Lung (tissue), 11 donors: ENCODE measurements at regions not wholly inside any gene's neighbourhood (a gene's known extent, or its start where the extent isn't known, plus 50 kb on each side); places are given as distances from the start of the nearest gene placed in this dataset.
"Not testable (repeated sequence)": the region's sequence is repeated elsewhere in the genome, so short reads cannot be mapped to it uniquely, and the experiment has no call there.

Experiments used
- ATAC-seq: fragments of 200-7000 bp; cut with Tn5 transposase; one replicate; pipeline ENCODE4 v1.9.1; 2020; ENCODE audit warnings: moderate number of reproducible peaks; ENCODE audit not compliant: insufficient read depth, low FRiP score
- DNase-seq, 3 donors: peaks; one replicate each; pipeline ENCODE4 v3.0.0-alpha.2; 2013 to 2017
- H3K27ac ChIP-seq, 2 donors: one replicate each; pipeline ENCODE4 v1.5.1; 2013; ENCODE audit warnings: mild to moderate bottlenecking in 2 of 2, moderate library complexity in 2 of 2, control low read depth in 1 of 2, inconsistent platforms in 1 of 2, low read depth in 1 of 2, low read length in 1 of 2
- H3K27me3 ChIP-seq, 3 donors: one replicate each; pipeline ENCODE4 v1.5.1; 2013; ENCODE audit warnings: low read length in 2 of 3; ENCODE audit not compliant: control insufficient read depth in 3 of 3, insufficient read depth in 3 of 3
- H3K36me3 ChIP-seq, 4 donors: one replicate each; pipeline ENCODE4 v1.5.1; 2013; ENCODE audit warnings: low read length in 4 of 4, mild to moderate bottlenecking in 1 of 4, moderate library complexity in 1 of 4; ENCODE audit not compliant: control insufficient read depth in 4 of 4, insufficient read depth in 4 of 4
- H3K4me1 ChIP-seq, 5 donors: one replicate each; pipeline ENCODE4 v1.5.1; 2013; ENCODE audit warnings: low read length in 5 of 5, mild to moderate bottlenecking in 2 of 5, moderate library complexity in 1 of 5; ENCODE audit not compliant: control insufficient read depth in 5 of 5, insufficient read depth in 5 of 5
- H3K4me3 ChIP-seq: one replicate; pipeline ENCODE4 v1.5.1; 2013; ENCODE audit warnings: mild to moderate bottlenecking, control low read depth, moderate library complexity
- H3K9ac ChIP-seq, 2 donors: one replicate each; pipeline ENCODE4 v1.5.1; 2013; ENCODE audit warnings: low read length in 2 of 2, control low read depth in 1 of 2; ENCODE audit not compliant: insufficient read depth in 1 of 2
- H3K9me3 ChIP-seq, 4 donors: one replicate each; pipeline ENCODE4 v1.5.1; 2013; ENCODE audit warnings: low read length in 3 of 4, mild to moderate bottlenecking in 1 of 4, moderate library complexity in 1 of 4; ENCODE audit not compliant: control insufficient read depth in 4 of 4, insufficient read depth in 3 of 4
- WGBS, 2 donors: extraction: QIAGEN DNeasy Blood & Tissue Kit; methylation state at CpG; one replicate each; pipeline ENCODE4 v1.1.7; 2013; 5-methylcytosine and 5-hydroxymethylcytosine counted together
- TF ChIP-seq, protein P1 (sequence below): IDR thresholded peaks from 2 replicates; pipeline ENCODE4 v1.5.1; 2012; ENCODE audit warnings: mild to moderate bottlenecking; ENCODE audit errors: control extremely low read depth, extremely low read depth
- donor health status: control.
- donor health status: control.
- donor health status: Bipolar disorder and iron deficiency.
- donor health status: healthy.
- donor health status: DM: yes; HTN: yes; CAD: no.

- peaks cover 0 to 4% (median 0%) of the 10 kb centered on the region in 4 donors for H3K9me3 ChIP-seq
- H3K36me3 ChIP-seq: no peaks in the 10 kb centered on the region
- TF ChIP-seq, protein P1, sequence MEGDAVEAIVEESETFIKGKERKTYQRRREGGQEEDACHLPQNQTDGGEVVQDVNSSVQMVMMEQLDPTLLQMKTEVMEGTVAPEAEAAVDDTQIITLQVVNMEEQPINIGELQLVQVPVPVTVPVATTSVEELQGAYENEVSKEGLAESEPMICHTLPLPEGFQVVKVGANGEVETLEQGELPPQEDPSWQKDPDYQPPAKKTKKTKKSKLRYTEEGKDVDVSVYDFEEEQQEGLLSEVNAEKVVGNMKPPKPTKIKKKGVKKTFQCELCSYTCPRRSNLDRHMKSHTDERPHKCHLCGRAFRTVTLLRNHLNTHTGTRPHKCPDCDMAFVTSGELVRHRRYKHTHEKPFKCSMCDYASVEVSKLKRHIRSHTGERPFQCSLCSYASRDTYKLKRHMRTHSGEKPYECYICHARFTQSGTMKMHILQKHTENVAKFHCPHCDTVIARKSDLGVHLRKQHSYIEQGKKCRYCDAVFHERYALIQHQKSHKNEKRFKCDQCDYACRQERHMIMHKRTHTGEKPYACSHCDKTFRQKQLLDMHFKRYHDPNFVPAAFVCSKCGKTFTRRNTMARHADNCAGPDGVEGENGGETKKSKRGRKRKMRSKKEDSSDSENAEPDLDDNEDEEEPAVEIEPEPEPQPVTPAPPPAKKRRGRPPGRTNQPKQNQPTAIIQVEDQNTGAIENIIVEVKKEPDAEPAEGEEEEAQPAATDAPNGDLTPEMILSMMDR: no peak
- peaks cover 0 to 15% (median 5%) of the 10 kb centered on the region in 5 donors for H3K4me1 ChIP-seq
- H3K27ac ChIP-seq: no peak overlapping the region
- ATAC-seq: no peak
- no peak overlapping the region for H3K9ac ChIP-seq
- 71 to 84% methylated on average over 1 of the region's 1 CpG for WGBS, 2 donors
- no peak overlapping the region for H3K4me3 ChIP-seq
- no peak for DNase-seq
- no peaks in the 10 kb centered on the region for H3K27me3 ChIP-seq
Measured at GRCh38 chr11:15675683-15676082, 561.0 kb downstream of the INSC start.

- ATAC-seq (no peak), DNase-seq (no peak)
- TF ChIP-seq, protein P1: no peak
- Histone ChIP-seq H3K27ac (no peak overlapping the region), H3K9ac (no peak overlapping the region), H3K4me3 (no peak overlapping the region), H3K27me3 (no peaks in the 10 kb centered on the region), H3K36me3 (no peaks in the 10 kb centered on the region), H3K9me3 (peaks cover 0 to 4% (median 0%) of the 10 kb centered on the region in 4 donors), H3K4me1 (peaks cover 0 to 13% (median 0%) of the 10 kb centered on the region in 5 donors)
- WGBS, 2 donors: 88 to 91% methylated on average over 1 of the region's 1 CpG
Measured at GRCh38 chr11:15677181-15677580, 562.5 kb downstream of the INSC start.

- Histone ChIP-seq H3K36me3 (no peaks in the 10 kb centered on the region), H3K9me3 (no peaks in the 10 kb centered on the region), H3K9ac (no peak overlapping the region), H3K27ac (no peak overlapping the region), H3K4me1 (peaks cover 0 to 5% (median 1%) of the 10 kb centered on the region in 5 donors), H3K4me3 (no peak overlapping the region), H3K27me3 (no peaks in the 10 kb centered on the region)
- no peak for ATAC-seq
- TF ChIP-seq, protein P1: no peak
- no peak for DNase-seq
Measured at GRCh38 chr11:15683528-15683927, 568.8 kb downstream of the INSC start.

DNA sequence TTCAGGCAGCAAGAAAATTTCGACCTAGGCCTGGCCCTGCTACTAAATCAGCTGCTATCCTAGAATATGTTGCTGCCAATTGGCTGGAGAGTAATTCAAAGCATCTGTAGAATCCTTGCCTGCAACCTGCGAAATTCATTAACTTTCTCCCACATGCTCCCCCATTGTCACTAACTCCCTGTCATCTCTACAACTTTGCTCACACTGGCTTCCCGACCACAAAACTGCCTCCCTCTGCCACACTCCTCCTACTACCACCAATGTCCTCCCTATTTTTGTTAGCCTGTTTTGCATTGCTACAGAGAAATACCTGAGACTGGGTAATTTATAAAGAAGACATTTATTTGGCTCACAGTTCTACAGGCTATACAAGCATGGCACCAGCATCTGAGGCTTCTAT, 570.6 kb downstream of the INSC start:
- DNase-seq (no peak), ATAC-seq (no peak)
- TF ChIP-seq, protein P1: no peak
- no peak overlapping the region for H3K9ac ChIP-seq
- H3K36me3 ChIP-seq: no peaks in the 10 kb centered on the region
- H3K27ac ChIP-seq: no peak overlapping the region
- H3K9me3 ChIP-seq: no peaks in the 10 kb centered on the region
- peaks cover 0 to 10% (median 3%) of the 10 kb centered on the region in 5 donors for H3K4me1 ChIP-seq
- no peak overlapping the region for H3K4me3 ChIP-seq
- no peaks in the 10 kb centered on the region for H3K27me3 ChIP-seq
- WGBS, 2 donors: 67% methylated on average over 3 of the region's 3 CpGs

DNA sequence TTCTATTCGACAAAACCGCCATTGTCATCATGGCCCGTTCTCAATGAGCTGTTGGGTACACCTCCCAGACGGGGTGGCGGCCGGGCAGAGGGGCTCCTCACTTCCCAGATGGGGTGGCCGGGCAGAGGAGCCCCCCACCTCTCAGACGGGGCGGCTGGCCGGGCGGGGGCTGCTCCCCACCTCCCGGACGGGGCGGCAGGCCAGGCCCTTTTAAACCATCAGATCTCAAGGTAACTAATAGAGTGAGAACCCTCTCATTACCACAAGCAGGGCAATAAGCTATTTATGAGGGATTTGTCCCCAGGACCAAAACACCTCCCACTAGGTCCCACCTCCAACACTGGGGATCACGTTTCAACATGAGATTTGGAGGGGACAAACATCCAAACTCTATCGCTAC, 571.5 kb downstream of the INSC start:
- WGBS, 2 donors: 87 to 89% methylated on average over 14 of the region's 16 CpGs

More for the DNA sequence above, 571.5 kb downstream of the INSC start:
- H3K36me3 ChIP-seq, H3K27ac ChIP-seq, DNase-seq, ATAC-seq, H3K9me3 ChIP-seq, H3K4me3 ChIP-seq, H3K9ac ChIP-seq, H3K27me3 ChIP-seq: not testable (repeated sequence)
- H3K4me1 ChIP-seq: peaks cover 0 to 11% (median 3%) of the 10 kb centered on the region in 5 donors
